SIG-M5 (cell line): ENCODE measurements at regions not wholly inside any gene's neighbourhood (a gene's known extent, or its start where the extent isn't known, plus 50 kb on each side); places are given as distances from the start of the nearest gene placed in this dataset.
"Not testable (repeated sequence)": the region's sequence is repeated elsewhere in the genome, so short reads cannot be mapped to it uniquely, and the experiment has no call there.

Experiments used
- DNase-seq: peaks from one replicate; lab custom pipeline; 2025; lab: John Stamatoyannopoulos, UW

DNA sequence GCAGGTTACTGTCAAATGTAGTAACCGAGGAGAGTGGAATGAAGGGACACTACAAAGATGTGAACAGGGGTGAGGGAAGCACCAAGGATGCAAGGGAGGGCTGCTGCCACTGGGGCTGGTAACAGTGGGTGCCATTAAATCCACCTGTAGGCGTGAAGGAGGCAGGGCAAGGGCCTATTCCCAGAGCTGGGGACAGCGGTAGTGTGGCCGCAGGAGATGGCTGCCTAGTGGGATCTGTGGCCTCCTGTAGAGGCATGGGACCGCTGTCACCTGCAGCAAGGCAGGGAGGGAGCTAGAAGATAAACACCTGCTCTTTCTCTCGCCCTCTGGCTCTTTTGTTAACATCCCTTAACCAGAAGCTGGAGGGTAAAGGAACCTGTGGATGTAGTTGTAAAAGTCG is 80.5 kb upstream of the CNIH3 start:
- no peak for DNase-seq

GRCh38 chr1:224539971-224540370 is 76.1 kb upstream of the CNIH3 start:
- DNase-seq, result no peak

- DNase-seq, result no peak
Observed at GRCh38 chr1:224540535-224540934, 75.6 kb upstream of the CNIH3 start.

- DNase-seq, result no peak
Observed at GRCh38 chr1:224541072-224541790, 74.9 kb upstream of the CNIH3 start.

- no peak for DNase-seq
Observed at GRCh38 chr1:224541901-224542630, 74.1 kb upstream of the CNIH3 start.

- peak; percentile 79 for DNase-seq
Observed at GRCh38 chr1:224542783-224543440, 73.2 kb upstream of the CNIH3 start.

GRCh38 chr1:224543453-224543852 is 72.7 kb upstream of the CNIH3 start:
- no peak for DNase-seq

DNA sequence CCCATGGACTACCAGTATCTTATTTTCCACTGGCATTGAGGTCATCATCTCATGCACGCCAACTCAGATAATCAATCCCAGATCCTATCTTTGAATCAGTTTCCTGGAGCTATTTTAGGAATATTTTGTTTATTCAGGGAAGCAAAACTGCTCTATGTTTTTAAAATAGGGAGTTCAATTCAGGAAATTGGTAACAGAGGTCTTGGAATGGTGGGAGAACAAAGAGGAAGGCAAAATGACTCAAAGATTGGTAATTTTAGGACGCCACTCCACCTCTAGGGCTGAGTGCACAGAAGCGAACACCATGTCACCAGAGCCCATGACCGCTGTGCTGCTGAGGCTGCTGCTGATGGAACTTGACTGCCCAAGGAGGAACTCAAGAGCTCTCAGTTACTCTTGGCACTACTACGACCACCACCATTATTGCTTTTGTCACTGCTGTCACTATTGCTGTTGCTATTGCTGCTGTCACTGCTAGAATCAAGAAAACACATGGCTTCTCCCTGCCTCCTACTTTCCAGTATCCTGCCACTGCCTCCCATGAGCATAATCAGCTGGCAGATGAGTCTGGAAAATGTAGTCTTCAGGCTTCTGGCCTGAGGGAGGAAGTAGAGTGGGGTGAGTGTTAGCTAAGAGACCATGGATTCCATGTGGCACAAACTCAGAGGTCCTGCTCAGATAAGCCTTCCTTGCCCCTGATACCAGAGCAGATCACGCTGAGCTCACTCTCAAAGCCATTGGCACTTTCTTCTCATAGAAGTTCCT is 71.6 kb upstream of the CNIH3 start:
- no peak for DNase-seq

DNA sequence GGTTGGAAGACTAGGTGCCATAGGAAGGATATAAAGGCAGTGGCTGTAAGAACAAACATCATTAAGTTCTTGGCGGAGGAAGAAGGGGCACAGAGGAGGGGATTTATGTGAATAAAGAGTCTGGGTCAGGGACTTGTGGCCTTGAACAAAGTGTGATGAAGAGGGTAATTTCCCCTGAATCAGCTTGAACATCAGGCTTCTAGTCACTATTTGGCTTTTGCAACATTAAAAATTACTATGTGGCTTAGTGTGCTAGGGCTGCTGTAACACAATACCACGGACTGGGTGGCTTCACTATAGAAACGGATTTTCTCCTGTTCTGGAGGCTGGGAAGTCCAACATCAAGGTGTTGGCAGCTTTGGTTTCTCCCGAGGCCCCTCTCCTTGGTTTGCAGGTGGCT is 70.5 kb upstream of the CNIH3 start:
- DNase-seq, result no peak

DNA sequence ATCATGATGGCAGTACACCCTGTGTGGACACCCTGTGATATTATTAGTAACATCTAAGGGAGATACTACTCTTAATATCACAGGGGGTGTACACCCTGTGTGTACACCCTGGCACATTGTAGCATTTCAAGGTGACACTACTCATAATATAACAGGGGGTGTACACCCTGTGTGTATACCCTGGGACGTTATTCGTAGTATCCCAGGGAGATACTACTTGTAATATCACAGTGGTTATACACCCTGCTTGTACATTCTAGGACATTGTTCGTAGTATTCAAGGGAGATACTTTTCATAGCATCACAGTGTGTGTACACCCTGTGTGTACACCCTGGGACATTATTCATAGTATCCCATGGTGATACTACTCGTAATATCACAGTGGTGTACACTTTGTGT is 67.4 kb upstream of the CNIH3 start:
- no peak for DNase-seq

GRCh38 chr1:224551189-224551588 is 64.9 kb upstream of the CNIH3 start:
- DNase-seq, result not testable (repeated sequence)

DNA sequence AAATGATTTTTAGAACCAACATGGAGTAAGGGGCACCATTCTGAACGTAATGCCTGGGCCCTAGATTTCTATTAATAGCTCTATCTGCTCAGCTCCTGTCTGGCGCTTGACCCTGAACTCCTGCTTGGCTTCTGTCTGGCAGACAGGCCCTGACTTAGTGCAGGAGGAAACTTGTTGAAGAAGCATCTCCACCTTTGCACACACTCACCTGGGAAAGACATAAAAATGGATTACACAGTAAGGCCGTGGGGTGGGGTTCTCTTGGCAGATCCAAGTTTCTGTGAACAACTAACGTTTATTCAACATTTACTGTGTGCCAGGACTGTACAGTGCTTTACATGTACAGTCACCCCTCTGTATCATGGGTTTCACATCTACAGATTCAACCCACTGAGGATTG is 62.1 kb upstream of the CNIH3 start:
- no peak for DNase-seq

DNA sequence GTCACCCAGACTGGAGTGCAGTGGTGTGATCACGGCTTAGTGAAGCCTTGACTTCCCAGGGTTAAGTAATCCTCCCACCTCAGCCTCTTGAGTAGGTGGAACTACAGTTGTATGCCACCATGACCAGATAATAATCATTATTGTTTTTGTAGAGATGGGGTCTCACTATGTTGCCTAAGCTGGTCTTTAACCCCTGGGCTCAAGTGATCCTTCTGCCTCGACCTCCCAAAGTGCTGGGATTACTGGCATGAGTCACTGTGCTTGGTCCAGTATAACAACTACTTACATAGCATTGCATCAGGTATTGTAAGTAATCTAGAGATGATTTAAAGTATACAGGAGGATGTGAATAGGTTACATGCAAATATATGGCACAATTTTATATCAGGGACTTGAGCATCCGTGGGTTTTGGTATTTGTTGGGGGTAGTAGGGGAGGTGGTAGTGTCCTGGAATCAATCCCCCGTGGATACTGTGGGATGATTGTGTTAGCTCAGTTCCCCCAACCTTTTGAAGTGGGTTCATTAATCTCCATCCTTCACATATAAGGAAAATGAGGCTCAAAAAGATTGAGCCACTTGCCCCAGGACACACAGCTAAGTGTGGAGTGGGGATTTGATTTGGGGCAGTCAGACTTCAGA is 61.4 kb upstream of the CNIH3 start:
- DNase-seq, result no peak

DNA sequence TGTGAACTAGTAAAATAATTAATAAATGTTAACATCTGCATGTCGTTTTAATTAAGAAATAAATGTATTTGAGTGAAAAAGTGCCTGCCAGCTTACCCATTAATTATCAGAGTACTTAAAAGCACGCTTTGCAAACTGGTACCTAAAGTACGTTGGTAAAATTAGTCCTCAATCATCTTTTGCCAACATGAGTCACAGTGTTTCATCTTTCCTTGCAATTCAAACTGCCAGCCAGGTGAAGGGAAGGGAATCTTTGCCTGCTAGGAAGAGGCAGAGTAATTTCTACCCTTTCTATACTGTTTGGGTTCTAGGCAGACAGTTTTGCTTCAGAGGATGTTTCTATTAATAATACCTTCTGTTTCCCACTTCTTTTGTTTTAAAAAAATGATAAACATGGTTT is 57.2 kb upstream of the CNIH3 start:
- DNase-seq, result no peak

DNA sequence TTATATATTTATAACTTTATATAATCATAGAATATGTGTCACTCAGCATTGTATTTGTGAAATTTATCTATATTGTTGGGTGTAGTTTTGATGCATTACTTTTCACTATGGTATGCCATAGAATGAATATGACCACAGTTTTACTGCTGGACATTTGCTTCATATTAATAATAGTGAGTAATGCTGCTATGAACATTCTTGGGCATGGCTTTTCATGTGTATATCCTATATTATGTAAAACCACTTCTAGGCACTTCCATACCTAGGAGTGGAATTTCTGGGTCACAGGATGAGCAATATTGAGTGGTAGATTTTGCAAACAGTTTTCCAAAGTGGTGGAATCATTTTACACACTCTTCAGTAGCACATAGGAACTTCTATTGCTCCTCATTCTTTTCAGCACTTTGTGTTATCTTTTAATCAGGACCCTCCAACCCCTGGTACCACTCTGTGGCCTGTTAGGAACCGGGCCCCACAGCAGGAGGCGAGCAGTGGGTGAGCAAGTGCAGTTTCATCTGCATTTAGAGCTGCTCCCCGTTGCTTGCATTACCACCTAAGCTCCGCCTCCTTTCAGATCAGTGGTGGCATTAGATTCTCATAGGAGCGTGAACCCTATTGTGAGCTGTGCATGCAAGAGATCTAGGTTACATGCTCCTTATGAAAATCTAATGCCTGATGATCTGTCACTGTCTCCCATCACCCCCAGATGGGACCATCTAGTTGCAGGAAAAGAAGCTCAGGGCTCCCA is 56.0 kb upstream of the CNIH3 start:
- DNase-seq, result no peak

DNA sequence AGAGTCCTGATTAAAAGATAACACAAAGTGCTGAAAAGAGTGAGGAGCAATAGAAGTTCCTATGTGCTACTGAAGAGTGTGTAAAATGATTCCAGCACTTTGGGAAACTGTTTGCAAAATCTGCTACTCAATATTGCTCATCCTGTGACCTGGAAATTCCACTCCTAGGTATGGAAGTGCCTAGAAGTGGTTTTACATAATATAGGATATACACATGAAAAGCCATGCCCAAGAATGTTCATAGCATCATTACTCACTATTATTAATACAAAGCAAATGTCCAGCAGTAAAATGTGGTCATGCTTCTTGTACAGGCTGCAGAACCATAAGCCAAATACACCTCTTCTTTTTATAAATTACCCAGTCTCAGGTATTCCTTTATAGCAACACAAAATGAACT is 53.2 kb upstream of the CNIH3 start:
- DNase-seq, result not testable (repeated sequence)

GRCh38 chr1:224563666-224564065 is 52.5 kb upstream of the CNIH3 start:
- DNase-seq, result no peak

DNA sequence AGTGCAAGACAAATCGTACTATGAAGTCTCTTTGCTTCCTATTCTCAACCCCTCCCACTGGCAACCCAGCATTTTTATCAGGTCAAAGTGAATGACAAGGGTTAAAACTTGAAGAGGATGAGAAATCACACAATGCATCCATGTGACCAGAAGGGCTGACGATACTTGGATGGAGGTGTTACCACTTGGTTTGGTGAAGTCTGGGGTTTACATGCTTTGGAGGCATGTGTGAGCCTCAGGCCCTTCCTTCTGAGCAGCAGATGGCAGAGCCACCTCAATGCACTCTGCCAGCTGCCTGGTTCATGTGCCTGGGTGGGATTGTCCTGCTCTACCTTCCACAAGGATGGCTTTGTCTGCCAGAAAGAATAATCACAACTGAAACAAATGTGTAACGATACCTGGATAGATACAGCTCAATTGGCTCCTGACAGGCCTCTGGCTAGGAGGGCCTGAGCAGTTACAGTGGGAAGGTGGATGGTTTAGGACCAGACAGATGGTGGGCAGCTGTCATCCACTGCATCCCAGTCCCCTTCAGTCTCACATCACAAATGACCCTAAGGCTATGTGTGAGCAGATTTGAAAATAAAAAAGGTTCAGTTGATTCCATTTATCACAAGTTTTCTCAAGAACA is 51.5 kb upstream of the CNIH3 start:
- DNase-seq, result no peak

GRCh38 chr1:224565186-224565585 is 50.9 kb upstream of the CNIH3 start:
- peak; percentile 98 for DNase-seq

DNA sequence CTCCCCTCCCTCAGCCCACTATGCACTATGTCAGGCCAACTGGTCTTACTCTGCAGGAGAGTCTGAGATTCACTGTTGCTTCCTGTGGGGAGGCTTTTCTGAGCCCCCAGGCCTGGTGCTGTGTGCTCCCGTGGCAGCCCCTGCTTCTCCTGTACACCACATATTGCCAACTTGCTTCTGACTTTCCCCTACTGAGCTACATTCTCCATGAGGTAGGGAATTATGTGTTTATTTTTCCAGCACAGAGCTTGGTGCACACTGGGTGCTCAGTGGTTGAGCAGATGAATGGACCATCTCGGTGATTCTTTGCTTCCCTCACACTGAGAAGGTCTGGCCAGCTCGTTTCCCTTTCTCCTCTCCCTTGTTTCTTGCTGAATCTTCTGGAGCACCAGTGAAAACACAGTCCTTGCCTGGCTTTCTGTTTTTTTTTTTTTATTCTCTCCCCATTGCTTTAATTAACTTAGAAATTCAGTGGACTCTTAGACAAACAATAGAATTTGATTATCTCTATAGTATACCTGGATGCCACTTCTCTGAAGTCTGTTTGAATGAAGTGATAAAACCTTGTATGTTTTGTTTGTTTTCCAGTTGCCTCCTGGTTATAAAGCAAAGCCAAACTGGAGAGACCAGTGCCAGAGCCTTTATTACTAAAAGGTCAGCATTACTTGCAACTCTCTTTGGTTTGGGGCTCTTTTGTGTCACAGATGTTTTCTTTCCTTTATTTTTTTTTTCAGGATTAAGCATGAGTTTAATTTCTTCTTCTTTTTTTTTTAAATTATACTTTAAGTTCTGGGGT is 50.3 kb upstream of the CNIH3 start:
- DNase-seq, result no peak
